ENCODE measurements at regions not wholly inside any gene's neighbourhood (a gene's known extent, or its start where the extent isn't known, plus 50 kb on each side); places are given as distances from the start of the nearest gene placed in this dataset.
"Not testable (repeated sequence)": the region's sequence is repeated elsewhere in the genome, so short reads cannot be mapped to it uniquely, and the experiment has no call there.

DNA sequence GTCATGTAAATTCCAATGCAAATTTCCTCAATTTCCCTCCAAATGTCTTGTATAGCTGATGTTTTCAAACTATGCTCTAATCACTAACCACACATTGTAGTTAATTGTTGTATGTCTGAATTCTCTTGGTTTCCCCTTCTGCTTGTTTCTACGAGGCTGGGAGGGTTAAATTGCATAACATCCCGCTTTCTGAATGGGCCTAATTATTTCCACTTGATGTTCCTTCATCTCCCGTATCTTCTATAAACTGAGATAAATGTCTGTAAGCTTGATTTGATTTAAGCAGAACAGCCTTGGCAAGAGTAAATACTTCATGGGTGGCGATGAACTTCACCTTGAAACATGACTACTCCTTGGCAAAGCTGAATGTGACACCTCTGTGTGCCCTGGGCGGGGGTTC is 72.2 kb downstream of the SERINC2 start:
- no peak for DNase-seq (ENCODE audit: low spot score)

DNA sequence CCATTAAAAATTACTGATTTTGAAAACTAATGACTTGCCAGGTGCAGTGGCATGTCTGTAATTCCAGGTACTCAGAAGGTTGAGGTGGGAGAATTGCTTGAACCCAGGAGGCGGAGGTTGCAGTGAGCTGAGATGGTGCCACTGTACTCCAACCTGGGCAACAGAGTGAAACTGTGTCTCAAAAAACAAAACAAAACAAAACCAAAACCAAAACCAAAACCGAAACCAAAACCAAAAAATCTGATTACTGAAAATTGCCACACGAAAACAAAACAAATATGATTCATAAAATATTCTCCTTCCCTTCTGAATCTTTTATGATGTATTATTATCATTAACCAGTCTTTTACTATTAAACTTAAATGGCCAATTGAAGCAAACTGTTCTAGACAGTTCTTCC is 74.1 kb downstream of the SERINC2 start:
- DNase-seq (ENCODE audit: low spot score) = no peak

DNA sequence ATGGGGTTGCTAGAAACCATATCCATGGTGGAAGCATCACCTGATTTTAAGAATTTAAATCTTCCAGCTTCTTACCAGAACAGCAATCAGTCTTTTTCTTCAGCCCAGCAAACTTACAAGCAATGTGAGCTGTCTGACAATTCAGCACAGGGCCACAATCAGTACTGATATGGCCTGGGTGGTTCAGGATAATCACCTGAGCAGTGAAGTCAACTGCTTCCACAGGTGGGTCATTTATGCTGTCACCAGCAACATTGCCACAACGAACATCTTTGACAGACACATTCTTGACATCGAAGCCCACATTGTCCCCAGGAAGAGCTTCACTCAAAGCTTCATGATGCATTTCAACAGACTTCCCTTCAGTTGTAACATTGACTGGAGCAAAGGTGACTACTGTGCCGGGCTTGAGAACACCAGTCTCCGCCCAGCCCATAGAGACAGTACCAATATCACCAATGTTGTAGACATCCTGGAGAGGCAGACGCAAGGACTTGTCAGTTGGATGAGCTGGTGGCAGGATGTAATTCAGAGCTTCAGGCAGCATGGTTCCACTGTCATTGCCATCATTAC is 74.8 kb downstream of the SERINC2 start:
- DNase-seq (ENCODE audit: low spot score) = no peak

- no peak for DNase-seq (ENCODE audit: low spot score)
These were observed 75.5 kb downstream of the SERINC2 start for GRCh38 chr1:31488528-31488927.

GRCh38 chr1:31489575-31489974 is 76.6 kb downstream of the SERINC2 start:
- not testable (repeated sequence) for DNase-seq (ENCODE audit: low spot score)

DNA sequence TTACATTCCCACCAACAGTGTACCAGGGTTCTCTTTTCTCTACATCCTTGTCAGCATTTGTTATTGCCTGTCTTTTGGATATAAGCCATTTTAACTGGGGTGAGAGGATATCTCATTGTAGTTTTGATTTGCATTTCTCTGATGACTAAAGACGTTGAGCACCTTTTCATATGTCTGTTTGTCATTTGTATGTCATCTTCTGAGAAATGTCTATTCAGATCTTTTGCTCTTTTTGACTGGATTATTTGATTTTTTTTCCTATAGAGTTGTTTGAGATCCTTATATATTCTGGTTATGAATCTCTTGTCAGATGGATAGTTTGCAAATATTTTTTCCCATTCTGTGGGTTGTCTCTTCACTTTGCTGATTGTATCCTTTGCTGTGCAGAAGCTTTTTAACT is 77.6 kb downstream of the SERINC2 start:
- not testable (repeated sequence) for DNase-seq (ENCODE audit: low spot score)

GRCh38 chr1:31495351-31495750 is 81.0 kb upstream of the TINAGL1 start:
- DNase-seq (ENCODE audit: low spot score) = not testable (repeated sequence)

DNA sequence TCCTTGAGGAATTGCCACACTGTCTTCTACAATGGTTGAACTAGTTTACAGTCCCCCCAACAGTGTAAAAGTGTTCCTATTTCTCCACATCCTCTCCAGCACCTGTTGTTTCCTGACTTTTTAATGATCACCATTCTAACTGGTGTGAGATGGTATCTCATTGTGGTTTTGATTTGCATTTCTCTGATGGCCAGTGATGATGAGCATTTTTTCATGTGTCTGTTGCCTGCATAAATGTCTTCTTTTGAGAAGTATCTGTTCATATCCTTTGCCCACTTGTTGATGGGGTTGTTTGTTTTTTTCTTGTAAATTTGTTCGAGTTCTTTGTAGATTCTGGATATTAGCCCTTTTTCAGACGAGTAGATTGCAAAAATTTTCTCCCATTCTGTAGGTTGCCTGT is 80.5 kb upstream of the TINAGL1 start:
- DNase-seq (ENCODE audit: low spot score) = not testable (repeated sequence)

- no peak for DNase-seq (ENCODE audit: low spot score)
These were observed 78.7 kb upstream of the TINAGL1 start for GRCh38 chr1:31497601-31498000.

- DNase-seq (ENCODE audit: low spot score) = no peak
These were observed 77.8 kb upstream of the TINAGL1 start for GRCh38 chr1:31498376-31499040.

- no peak for DNase-seq (ENCODE audit: low spot score)
These were observed 74.8 kb upstream of the TINAGL1 start for GRCh38 chr1:31501505-31501904.

DNA sequence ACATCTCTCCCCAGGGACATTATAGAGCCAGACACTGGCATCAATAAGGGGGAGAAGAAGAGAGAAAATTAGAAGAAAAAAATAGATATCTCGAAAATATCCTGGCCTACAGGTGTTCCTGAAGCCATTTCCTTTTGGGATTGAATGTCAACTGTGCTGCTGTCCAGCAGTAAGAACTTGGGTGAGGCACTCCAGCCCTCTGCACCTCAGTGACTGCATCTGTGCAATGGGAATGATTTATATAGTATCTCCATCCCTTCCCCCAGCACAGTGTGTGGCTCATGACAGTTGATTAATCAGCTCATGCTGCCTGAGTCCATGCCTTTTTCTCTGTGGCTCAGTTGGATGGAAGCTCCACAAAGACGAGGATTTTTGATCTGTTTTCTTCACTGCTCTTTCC is 74.1 kb upstream of the TINAGL1 start:
- no peak for DNase-seq (ENCODE audit: low spot score)

- no peak for DNase-seq (ENCODE audit: low spot score)
These were observed 73.3 kb upstream of the TINAGL1 start for GRCh38 chr1:31502926-31503511.

- DNase-seq (ENCODE audit: low spot score) = no peak
These were observed 72.7 kb upstream of the TINAGL1 start for GRCh38 chr1:31503570-31503969.

DNA sequence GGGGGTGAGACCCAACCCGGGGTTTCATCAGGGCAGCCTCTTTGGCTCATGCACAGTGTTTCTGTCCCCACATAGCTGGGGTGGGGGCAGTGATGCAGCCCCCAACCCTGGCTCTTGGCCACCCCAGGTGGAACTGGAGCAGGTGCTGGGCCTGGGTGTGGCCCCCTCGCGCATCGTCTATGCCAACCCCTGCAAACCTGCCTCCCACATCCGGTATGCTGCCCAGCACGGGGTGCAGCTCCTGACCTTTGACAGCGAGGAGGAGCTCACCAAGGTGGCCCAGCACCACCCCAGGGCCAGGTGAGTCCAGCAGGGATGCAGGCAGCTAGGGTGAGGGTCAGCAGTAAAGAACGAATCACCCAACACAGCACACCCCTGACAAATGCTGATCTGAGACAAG is 72.3 kb upstream of the TINAGL1 start:
- no peak for DNase-seq (ENCODE audit: low spot score)

DNA sequence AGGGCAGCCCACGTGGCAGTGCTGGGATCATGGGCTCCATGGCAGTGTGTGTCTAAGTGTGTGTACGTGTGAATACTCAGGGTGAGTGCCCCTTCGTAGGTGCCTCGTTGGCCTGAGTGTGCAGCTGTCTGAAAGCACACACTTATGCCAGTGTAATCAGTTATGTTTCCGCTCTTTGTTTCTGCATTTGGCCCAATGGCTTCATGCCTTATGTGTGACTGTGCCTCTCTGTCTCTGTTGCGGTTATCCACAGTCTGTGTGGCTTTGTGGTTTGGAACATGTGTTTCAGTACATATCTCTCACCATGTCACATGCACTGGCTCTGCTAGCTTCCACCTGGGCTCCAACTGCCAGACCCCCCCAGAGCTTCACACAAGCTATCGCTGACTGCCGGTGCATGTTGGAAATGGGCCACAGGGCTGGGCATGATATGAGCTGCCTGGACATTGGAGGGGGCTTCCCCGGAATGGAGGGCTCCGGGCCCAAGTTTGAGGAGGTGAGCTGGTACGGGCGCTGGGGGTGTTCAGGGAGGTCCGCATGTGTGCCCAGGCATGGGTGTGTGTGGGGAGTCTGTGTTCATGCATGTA is 70.3 kb upstream of the TINAGL1 start:
- DNase-seq (ENCODE audit: low spot score) = peak; percentile 72

GRCh38 chr1:31507221-31507620 is 69.1 kb upstream of the TINAGL1 start:
- DNase-seq (ENCODE audit: low spot score) = no peak

GRCh38 chr1:31507676-31508530 is 68.4 kb upstream of the TINAGL1 start:
- no peak for DNase-seq (ENCODE audit: low spot score)

DNA sequence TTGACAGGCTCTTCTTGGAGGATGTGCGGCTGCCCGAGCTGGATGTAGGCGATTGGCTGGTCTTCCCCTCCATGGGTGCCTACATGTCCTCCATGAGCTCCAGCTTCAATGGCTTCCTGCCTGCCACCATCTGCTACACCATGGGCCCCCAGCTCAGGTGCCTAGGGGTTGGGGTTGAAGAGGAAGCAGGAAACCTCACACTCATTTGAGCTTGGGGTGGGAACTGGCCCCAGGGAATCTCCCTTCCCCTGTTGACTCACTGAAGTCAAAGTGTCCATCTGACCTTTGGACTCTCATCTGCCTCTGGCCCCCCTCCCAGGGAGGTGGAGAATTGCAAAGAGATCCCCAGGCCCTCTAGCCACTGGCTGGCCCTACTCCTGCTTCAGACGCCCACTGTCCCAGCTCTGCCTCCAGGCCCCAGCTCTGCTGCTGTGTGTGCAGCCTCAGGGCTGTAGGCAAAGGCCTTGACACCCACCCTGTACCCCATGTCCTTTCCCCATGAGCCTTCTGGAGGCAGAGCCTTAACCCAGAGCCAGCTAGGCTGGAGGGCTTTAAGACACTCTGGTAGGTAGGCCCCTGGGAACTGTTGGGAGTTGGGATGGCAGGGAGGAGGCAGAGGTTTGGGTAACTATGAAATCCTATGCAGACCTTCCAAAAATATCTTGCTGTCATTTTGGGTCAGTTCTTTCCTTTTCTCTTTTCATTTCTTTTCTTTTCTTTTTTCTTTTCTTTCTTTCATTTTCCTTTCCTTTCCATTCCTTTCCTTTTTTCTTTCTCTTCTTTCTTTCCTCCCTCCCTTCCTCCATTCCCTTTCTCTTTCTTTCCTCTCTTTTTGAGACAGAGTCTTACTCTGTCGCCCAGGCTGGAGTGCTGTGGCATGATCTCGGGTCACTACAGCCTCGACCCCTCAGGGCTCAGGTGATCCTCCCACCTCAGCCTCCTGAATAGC is 66.9 kb upstream of the TINAGL1 start:
- no peak for DNase-seq (ENCODE audit: low spot score)

DNA sequence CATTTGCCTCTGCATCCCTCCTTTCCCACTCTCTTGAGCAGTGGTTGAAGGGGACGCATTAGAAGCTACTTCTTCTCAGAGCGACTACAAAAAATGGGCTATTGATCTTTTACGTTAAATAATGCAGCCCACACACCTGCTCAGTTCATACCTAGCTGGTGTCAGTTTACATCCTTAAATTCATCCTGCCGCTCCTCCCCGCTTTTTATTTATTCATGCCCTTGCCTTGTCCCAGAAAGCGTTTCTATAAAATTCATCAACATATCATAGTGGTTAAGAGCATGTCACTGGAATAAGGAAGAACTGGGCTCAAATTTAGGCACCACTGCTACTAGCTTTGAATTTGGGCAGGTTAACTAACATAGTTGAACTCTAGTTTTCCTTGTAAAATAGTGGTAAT is 66.0 kb upstream of the TINAGL1 start:
- DNase-seq (ENCODE audit: low spot score) = no peak

Data from GM03348 (cell line).